Keratinocyte (primary cell): ENCODE measurements at regions not wholly inside any gene's neighbourhood (a gene's known extent, or its start where the extent isn't known, plus 50 kb on each side); places are given as distances from the start of the nearest gene placed in this dataset.

Source experiments
- EZH2 ChIP-seq: IDR thresholded peaks from one replicate; pipeline ENCODE4 v1.6.1; 2012; ENCODE audit warnings: inconsistent platforms, mild to moderate bottlenecking, low read length, moderate library complexity
- TF ChIP-seq, protein P1 (sequence below), 3 experiments: IDR thresholded peaks in 1 of 3; conservative IDR thresholded peaks in 1 of 3; optimal IDR thresholded peaks in 1 of 3; 2 replicates in 2 of 3; 3 replicates in 1 of 3; pipeline versions ENCODE3 to v1.5.1; 2011; ENCODE audit warnings: low read length in 3 of 3, mild to moderate bottlenecking in 3 of 3, moderate library complexity in 2 of 3, control low read depth in 1 of 3, inconsistent platforms in 1 of 3; ENCODE audit not compliant: insufficient read depth in 2 of 3; ENCODE audit errors: extremely low read depth in 1 of 3

DNA sequence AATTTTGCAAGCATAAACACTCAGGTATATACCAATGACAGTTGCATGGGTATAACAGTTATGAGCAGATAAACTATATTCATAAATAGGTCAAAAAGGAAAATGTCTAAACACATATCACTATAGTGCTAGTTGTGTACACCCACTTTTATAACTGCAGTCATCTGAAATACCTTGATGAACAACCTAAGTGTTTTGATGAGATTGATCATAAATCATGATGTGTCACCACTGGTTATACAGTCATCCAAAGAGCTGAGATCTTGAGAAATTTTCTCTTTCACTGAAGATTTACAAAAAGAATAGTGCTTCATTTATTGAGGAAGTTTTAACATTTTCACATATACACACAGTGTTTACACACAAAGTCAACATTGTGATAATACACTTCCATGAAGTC, 78.6 kb upstream of the SLC25A13 start:
- TF ChIP-seq, protein P1, sequence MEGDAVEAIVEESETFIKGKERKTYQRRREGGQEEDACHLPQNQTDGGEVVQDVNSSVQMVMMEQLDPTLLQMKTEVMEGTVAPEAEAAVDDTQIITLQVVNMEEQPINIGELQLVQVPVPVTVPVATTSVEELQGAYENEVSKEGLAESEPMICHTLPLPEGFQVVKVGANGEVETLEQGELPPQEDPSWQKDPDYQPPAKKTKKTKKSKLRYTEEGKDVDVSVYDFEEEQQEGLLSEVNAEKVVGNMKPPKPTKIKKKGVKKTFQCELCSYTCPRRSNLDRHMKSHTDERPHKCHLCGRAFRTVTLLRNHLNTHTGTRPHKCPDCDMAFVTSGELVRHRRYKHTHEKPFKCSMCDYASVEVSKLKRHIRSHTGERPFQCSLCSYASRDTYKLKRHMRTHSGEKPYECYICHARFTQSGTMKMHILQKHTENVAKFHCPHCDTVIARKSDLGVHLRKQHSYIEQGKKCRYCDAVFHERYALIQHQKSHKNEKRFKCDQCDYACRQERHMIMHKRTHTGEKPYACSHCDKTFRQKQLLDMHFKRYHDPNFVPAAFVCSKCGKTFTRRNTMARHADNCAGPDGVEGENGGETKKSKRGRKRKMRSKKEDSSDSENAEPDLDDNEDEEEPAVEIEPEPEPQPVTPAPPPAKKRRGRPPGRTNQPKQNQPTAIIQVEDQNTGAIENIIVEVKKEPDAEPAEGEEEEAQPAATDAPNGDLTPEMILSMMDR (optimal IDR thresholded peaks at IDR 0.05 in 1 of 3, IDR thresholded peaks at IDR 0.05 in 1 of 3, conservative IDR thresholded peaks at IDR 0.05 in 1 of 3; ENCODE audit: extremely low read depth in 1 of 3, insufficient read depth in 2 of 3, low read length in 3 of 3): no peak
- no peak for TF ChIP-seq EZH2
